GM23338 (cell line): ENCODE measurements at regions not wholly inside any gene's neighbourhood (a gene's known extent, or its start where the extent isn't known, plus 50 kb on each side); places are given as distances from the start of the nearest gene placed in this dataset.

Experiments
- ATAC-seq: fragments of 200-7000 bp; cut with Tn5 transposase; 3 replicates; pipeline ENCODE4 v1.9.1; 2020
- DNase-seq: peaks from one replicate; pipeline ENCODE4 v3.0.0-alpha.2; 2015; ENCODE audit warnings: low spot score
- H2AFZ ChIP-seq: fragments of 200-600 bp; sonication (generic); 2 replicates; pipeline ENCODE4 v1.8.0; 2016; ENCODE audit warnings: antibody characterized with exemption, mild to moderate bottlenecking, moderate library complexity
- H3F3A ChIP-seq: fragments of 200-600 bp; sonication (generic); replicated peaks from 2 replicates; pipeline ENCODE4 v1.8.0; 2017; ENCODE audit warnings: antibody characterized with exemption, mixed run types, low read depth
- H3K27ac ChIP-seq: fragments of 200-600 bp; sonication (generic); 2 replicates; pipeline ENCODE4 v1.6.1; 2016; ENCODE audit warnings: low read depth
- H3K27me3 ChIP-seq: fragments of 200-600 bp; sonication (generic); 2 replicates; pipeline ENCODE4 v1.8.0; 2016; ENCODE audit warnings: mild to moderate bottlenecking, mixed run types, moderate library complexity; ENCODE audit not compliant: insufficient read depth
- H3K36me3 ChIP-seq: fragments of 200-600 bp; sonication (generic); 2 replicates; pipeline ENCODE4 v1.8.0; 2016; ENCODE audit warnings: mild to moderate bottlenecking; ENCODE audit not compliant: insufficient read depth
- H3K4me1 ChIP-seq: fragments of 200-600 bp; sonication (generic); 2 replicates; pipeline ENCODE4 v1.8.0; 2016; ENCODE audit warnings: mild to moderate bottlenecking, moderate library complexity; ENCODE audit not compliant: insufficient read depth
- H3K4me2 ChIP-seq: fragments of 200-600 bp; sonication (generic); 2 replicates; pipeline ENCODE4 v1.7.1; 2017; ENCODE audit warnings: mixed run types
- H3K4me3 ChIP-seq: fragments of 200-600 bp; sonication (generic); 2 replicates; pipeline ENCODE4 v1.6.1; 2016; ENCODE audit warnings: mixed run types
- H3K79me2 ChIP-seq: fragments of 200-600 bp; sonication (generic); replicated peaks from 2 replicates; pipeline ENCODE4 v1.8.0; 2017; ENCODE audit warnings: mild to moderate bottlenecking; ENCODE audit not compliant: insufficient read depth
- H3K9me2 ChIP-seq: fragments of 200-600 bp; sonication (generic); 2 replicates; pipeline ENCODE4 v1.8.0; 2017; ENCODE audit not compliant: insufficient read depth
- H4K20me1 ChIP-seq: fragments of 200-600 bp; sonication (generic); replicated peaks from 2 replicates; pipeline ENCODE4 v1.8.0; 2017; ENCODE audit warnings: mild to moderate bottlenecking; ENCODE audit not compliant: insufficient read depth
- H3K27ac Mint-ChIP-seq: 2 replicates; pipeline ENCODE4 v1.8.0; 2020; ENCODE audit warnings: inconsistent platforms, mild to moderate bottlenecking, moderate library complexity, mixed read lengths
- H3K27me3 Mint-ChIP-seq: 3 replicates; pipeline ENCODE4 v1.8.0; 2022; ENCODE audit warnings: low read depth, mild to moderate bottlenecking, moderate library complexity, mixed read lengths, inconsistent platforms; ENCODE audit not compliant: insufficient read depth, poor library complexity
- H3K36me3 Mint-ChIP-seq: 3 replicates; pipeline ENCODE4 v1.8.0; 2021; ENCODE audit warnings: low read depth, mild to moderate bottlenecking, inconsistent platforms, moderate library complexity, mixed read lengths
- H3K4me1 Mint-ChIP-seq: 3 replicates; pipeline ENCODE4 v1.8.0; 2020; ENCODE audit warnings: mild to moderate bottlenecking, inconsistent platforms, mixed read lengths
- H3K4me3 Mint-ChIP-seq: 3 replicates; pipeline ENCODE4 v1.8.0; 2021; ENCODE audit warnings: moderate library complexity, mild to moderate bottlenecking, inconsistent platforms, mixed read lengths
- H3K9me3 Mint-ChIP-seq: 3 replicates; pipeline ENCODE4 v1.8.0; 2020; ENCODE audit warnings: moderate library complexity, mild to moderate bottlenecking, inconsistent platforms, mixed read lengths
- ETS1 ChIP-seq: IDR thresholded peaks from 2 replicates; pipeline ENCODE4 v1.6.1; 2016; ENCODE audit warnings: antibody characterized with exemption
- EZH2phosphoT487 ChIP-seq: fragments of 200-600 bp; sonication (generic); IDR thresholded peaks from one replicate; pipeline ENCODE4 v1.8.1; 2018; ENCODE audit warnings: antibody characterized with exemption; ENCODE audit not compliant: unreplicated experiment
- NANOG ChIP-seq: IDR thresholded peaks from 2 replicates; pipeline ENCODE4 v1.6.1; 2016; ENCODE audit warnings: antibody characterized with exemption, borderline replicate concordance
- POLR2AphosphoS5 ChIP-seq: IDR thresholded peaks from 2 replicates; pipeline ENCODE4 v1.6.1; 2016; ENCODE audit warnings: antibody characterized with exemption, low read depth
- REST ChIP-seq: IDR thresholded peaks from one replicate; pipeline ENCODE4 v1.6.1; 2018; ENCODE audit warnings: antibody characterized with exemption; ENCODE audit not compliant: unreplicated experiment
- TF ChIP-seq, protein P1 (sequence below): fragments of 250-450 bp; sonication (Bioruptor Pico); IDR thresholded peaks from 2 replicates; pipeline ENCODE4 v1.5.0; 2020; ENCODE audit warnings: mild to moderate bottlenecking, moderate library complexity

DNA sequence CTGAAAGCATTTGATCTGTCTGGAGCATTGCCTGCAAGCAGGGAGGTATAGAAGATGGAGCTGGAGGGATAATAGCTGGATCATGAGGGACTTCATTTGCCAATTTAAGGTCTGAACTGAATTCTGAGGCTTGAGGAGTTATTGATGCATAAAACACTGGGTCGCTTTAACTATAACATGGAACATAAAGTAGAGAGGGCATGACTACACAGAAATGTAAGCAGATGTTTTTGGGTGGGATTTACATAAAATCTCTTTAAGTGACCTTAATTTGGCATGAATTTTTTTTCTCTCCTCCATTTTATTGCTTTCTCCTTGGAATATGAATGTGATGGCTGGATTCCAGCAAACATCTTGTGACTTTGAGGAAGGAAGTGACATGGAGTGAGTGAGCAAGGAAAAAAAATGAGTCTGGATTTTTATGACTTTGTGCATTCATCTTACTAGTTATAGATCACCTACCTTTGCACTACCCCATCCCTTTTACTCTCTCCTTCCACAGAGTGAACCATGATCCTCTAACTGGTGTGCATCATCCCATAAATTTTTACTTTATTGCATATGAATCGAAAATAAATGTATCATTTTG, 356.0 kb downstream of the DUSP6 start (continued):
- TF ChIP-seq, protein P1, sequence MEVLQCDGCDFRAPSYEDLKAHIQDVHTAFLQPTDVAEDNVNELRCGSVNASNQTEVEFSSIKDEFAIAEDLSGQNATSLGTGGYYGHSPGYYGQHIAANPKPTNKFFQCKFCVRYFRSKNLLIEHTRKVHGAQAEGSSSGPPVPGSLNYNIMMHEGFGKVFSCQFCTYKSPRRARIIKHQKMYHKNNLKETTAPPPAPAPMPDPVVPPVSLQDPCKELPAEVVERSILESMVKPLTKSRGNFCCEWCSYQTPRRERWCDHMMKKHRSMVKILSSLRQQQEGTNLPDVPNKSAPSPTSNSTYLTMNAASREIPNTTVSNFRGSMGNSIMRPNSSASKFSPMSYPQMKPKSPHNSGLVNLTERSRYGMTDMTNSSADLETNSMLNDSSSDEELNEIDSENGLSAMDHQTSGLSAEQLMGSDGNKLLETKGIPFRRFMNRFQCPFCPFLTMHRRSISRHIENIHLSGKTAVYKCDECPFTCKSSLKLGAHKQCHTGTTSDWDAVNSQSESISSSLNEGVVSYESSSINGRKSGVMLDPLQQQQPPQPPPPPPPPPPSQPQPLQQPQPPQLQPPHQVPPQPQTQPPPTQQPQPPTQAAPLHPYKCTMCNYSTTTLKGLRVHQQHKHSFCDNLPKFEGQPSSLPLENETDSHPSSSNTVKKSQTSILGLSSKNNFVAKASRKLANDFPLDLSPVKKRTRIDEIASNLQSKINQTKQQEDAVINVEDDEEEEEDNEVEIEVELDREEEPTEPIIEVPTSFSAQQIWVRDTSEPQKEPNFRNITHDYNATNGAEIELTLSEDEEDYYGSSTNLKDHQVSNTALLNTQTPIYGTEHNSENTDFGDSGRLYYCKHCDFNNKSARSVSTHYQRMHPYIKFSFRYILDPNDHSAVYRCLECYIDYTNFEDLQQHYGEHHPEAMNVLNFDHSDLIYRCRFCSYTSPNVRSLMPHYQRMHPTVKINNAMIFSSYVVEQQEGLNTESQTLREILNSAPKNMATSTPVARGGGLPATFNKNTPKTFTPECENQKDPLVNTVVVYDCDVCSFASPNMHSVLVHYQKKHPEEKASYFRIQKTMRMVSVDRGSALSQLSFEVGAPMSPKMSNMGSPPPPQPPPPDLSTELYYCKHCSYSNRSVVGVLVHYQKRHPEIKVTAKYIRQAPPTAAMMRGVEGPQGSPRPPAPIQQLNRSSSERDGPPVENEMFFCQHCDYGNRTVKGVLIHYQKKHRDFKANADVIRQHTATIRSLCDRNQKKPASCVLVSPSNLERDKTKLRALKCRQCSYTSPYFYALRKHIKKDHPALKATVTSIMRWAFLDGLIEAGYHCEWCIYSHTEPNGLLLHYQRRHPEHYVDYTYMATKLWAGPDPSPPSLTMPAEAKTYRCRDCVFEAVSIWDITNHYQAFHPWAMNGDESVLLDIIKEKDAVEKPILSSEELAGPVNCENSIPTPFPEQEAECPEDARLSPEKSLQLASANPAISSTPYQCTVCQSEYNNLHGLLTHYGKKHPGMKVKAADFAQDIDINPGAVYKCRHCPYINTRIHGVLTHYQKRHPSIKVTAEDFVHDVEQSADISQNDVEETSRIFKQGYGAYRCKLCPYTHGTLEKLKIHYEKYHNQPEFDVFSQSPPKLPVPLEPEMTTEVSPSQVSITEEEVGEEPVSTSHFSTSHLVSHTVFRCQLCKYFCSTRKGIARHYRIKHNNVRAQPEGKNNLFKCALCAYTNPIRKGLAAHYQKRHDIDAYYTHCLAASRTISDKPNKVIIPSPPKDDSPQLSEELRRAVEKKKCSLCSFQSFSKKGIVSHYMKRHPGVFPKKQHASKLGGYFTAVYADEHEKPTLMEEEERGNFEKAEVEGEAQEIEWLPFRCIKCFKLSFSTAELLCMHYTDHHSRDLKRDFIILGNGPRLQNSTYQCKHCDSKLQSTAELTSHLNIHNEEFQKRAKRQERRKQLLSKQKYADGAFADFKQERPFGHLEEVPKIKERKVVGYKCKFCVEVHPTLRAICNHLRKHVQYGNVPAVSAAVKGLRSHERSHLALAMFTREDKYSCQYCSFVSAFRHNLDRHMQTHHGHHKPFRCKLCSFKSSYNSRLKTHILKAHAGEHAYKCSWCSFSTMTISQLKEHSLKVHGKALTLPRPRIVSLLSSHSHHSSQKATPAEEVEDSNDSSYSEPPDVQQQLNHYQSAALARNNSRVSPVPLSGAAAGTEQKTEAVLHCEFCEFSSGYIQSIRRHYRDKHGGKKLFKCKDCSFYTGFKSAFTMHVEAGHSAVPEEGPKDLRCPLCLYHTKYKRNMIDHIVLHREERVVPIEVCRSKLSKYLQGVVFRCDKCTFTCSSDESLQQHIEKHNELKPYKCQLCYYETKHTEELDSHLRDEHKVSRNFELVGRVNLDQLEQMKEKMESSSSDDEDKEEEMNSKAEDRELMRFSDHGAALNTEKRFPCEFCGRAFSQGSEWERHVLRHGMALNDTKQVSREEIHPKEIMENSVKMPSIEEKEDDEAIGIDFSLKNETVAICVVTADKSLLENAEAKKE = no peak
- TF ChIP-seq ETS1 (no peak), POLR2AphosphoS5 (no peak)

GRCh38 chr12:88994971-88995370, 357.3 kb downstream of the DUSP6 start:
- no peak overlapping the region for H2AFZ ChIP-seq
- H3K9me2 ChIP-seq = peaks cover 4% of the 10 kb centered on the region; the same call in 1 of the 2 replicates
- no peaks in the 10 kb centered on the region for H3K79me2 ChIP-seq
- Mint-ChIP-seq H3K9me3 (no peaks in the 10 kb centered on the region), H3K27ac (no peak overlapping the region), H3K4me3 (no peak overlapping the region), H3K27me3 (no peaks in the 10 kb centered on the region), H3K4me1 (peaks cover 13% of the 10 kb centered on the region; the same call in 2 of the 3 replicates), H3K36me3 (no peaks in the 10 kb centered on the region)
- DNase-seq (no peak), ATAC-seq (no peak)
- H3K4me3 ChIP-seq = no peak overlapping the region
- no peaks in the 10 kb centered on the region for H4K20me1 ChIP-seq
- no peaks in the 10 kb centered on the region for H3K27me3 ChIP-seq
- no peaks in the 10 kb centered on the region for H3K36me3 ChIP-seq
- H3K4me2 ChIP-seq = no peak overlapping the region
- no peaks in the 10 kb centered on the region for H3F3A ChIP-seq
- no peak overlapping the region for H3K27ac ChIP-seq
- peaks cover 8% of the 10 kb centered on the region for H3K4me1 ChIP-seq
- TF ChIP-seq NANOG (no peak), REST (no peak), EZH2phosphoT487 (no peak)
